ENCODE measurements at regions not wholly inside any gene's neighbourhood (a gene's known extent, or its start where the extent isn't known, plus 50 kb on each side); places are given as distances from the start of the nearest gene placed in this dataset.

GRCh38 chr9:135242049-135242396 is 154.6 kb downstream of the OLFM1 start:
- no peaks in the 10 kb centered on the region for H3K9me3 ChIP-seq
- H3K4me1 ChIP-seq = peaks cover 10 to 22% (median 19%) of the 10 kb centered on the region in 4 donors
- DNase-seq = no peak
- TF ChIP-seq EP300 (IDR thresholded peaks at IDR 0.05) (no peak), POLR2A (IDR thresholded peaks at IDR 0.05) (no peak), CTCF (IDR thresholded peaks at IDR 0.05) (no peak), POLR2AphosphoS5 (IDR thresholded peaks at IDR 0.05) (no peak)
- peaks cover 0 to 47% (median 14%) of the 10 kb centered on the region in 3 donors for H3K27me3 ChIP-seq
- WGBS, 5 donors = 69 to 82% (median 79%) methylated on average over 7 to 9 of the region's 9 CpGs
- no peak overlapping the region for H3K4me3 ChIP-seq
- no peaks in the 10 kb centered on the region for H3K36me3 ChIP-seq
- H3K27ac ChIP-seq = no peak overlapping the region
- intact Hi-C loops (cut with DNase I; ENCODE audit: low total_unique reads) = no loop called here

- intact Hi-C loops (cut with DNase I; ENCODE audit: low total_unique reads) = no loop called here
- 74 to 91% (median 78%) methylated on average over 11 of the region's 11 CpGs for WGBS, 5 donors
- H3K36me3 ChIP-seq = no peaks in the 10 kb centered on the region
- H3K9me3 ChIP-seq = no peaks in the 10 kb centered on the region
- peaks cover 0 to 49% (median 14%) of the 10 kb centered on the region in 3 donors for H3K27me3 ChIP-seq
- TF ChIP-seq POLR2AphosphoS5 (IDR thresholded peaks at IDR 0.05) (no peak), POLR2A (IDR thresholded peaks at IDR 0.05) (no peak), EP300 (IDR thresholded peaks at IDR 0.05) (no peak), CTCF (IDR thresholded peaks at IDR 0.05) (no peak)
- peaks cover 10 to 23% (median 21%) of the 10 kb centered on the region in 4 donors for H3K4me1 ChIP-seq
- DNase-seq = no peak
- H3K27ac ChIP-seq = no peak overlapping the region
- H3K4me3 ChIP-seq = no peak overlapping the region
These were observed 154.9 kb downstream of the OLFM1 start for GRCh38 chr9:135242406-135242805.

- intact Hi-C loops (cut with DNase I; ENCODE audit: low total_unique reads) = no loop called here
- H3K27me3 ChIP-seq = peaks cover 0 to 59% (median 14%) of the 10 kb centered on the region in 3 donors
- peaks cover 10 to 27% (median 22%) of the 10 kb centered on the region in 4 donors for H3K4me1 ChIP-seq
- TF ChIP-seq POLR2AphosphoS5 (IDR thresholded peaks at IDR 0.05) (no peak), CTCF (IDR thresholded peaks at IDR 0.05) (no peak), EP300 (IDR thresholded peaks at IDR 0.05) (no peak), POLR2A (IDR thresholded peaks at IDR 0.05) (no peak)
- H3K36me3 ChIP-seq = no peaks in the 10 kb centered on the region
- peak overlapping the region in 1 of 4 donors; percentile 9 for H3K4me3 ChIP-seq
- H3K9me3 ChIP-seq = no peaks in the 10 kb centered on the region
- DNase-seq = no peak
- 74 to 82% (median 75%) methylated on average over 25 to 31 of the region's 31 CpGs for WGBS, 5 donors
- H3K27ac ChIP-seq = peak overlapping the region in 3 of 5 donors; percentile 42 to 69 (median 64)
These were observed 156.0 kb downstream of the OLFM1 start for GRCh38 chr9:135243201-135244190.

DNA sequence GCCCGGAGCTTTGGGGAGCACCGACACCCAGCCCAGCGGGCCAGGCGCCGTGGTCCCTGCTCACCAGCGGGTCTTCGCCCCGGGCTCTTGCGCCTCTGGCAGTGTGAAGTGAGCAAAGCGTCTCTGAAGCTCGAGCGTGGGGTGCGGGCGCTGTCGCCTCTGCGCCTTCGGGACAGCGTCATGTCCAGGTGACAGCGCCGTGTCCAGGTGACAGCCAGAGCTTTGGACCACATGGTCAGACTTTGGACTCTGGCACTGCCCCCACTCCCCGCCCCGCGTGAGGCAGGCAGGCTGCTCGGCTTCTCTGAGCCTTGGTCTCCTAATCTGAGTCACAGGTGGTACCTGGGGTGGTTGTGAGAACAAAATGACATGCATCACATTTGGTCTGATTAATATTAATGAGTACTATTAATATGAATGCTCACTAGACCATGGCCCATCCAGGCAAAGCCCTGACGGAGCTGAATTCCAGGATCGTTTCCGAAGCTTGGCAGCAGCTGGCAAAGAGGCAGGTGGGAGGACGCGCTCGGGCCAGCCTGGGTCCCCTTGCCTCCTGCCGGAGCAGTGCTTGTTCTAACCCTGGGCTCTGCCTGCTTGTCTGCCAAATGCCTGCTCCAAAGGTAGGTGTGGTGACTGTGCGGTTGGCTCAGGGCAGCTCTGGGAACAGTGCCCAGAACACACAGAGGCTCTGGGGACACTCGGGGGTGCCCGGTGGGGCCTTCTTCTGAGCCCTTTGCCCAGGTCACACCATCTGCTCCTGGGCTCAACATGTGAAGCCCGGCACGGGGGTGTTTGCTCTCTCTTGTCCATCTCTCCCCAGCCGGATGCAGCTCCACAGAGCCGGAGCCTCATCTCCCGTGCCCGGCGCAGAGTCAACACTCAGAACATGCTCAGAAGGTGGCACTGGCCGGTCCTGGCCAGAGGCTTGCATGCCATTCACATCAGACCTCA is 157.1 kb downstream of the OLFM1 start:
- peak overlapping the region in 4 of 5 donors; percentile 58 to 69 (median 62) for H3K27ac ChIP-seq
- no peaks in the 10 kb centered on the region for H3K36me3 ChIP-seq
- H3K4me1 ChIP-seq = peaks cover 10 to 27% (median 22%) of the 10 kb centered on the region in 4 donors
- peaks cover 0 to 67% (median 14%) of the 10 kb centered on the region in 3 donors for H3K27me3 ChIP-seq
- peak overlapping the region in 1 of 4 donors; percentile 9 for H3K4me3 ChIP-seq
- no peaks in the 10 kb centered on the region for H3K9me3 ChIP-seq
- intact Hi-C loops (cut with DNase I; ENCODE audit: low total_unique reads) = no loop called here
- peak in 1 of 2 donors; percentile 87 for DNase-seq
- WGBS, 5 donors = 38 to 70% (median 48%) methylated on average over 22 to 42 of the region's 42 CpGs
- TF ChIP-seq POLR2AphosphoS5 (IDR thresholded peaks at IDR 0.05) (peak in 1 of 3 donors; percentile 33), EP300 (IDR thresholded peaks at IDR 0.05) (no peak), POLR2A (IDR thresholded peaks at IDR 0.05) (no peak), CTCF (IDR thresholded peaks at IDR 0.05) (no peak)

Data from stomach (tissue), 8 donors.